ENCODE measurements at regions not wholly inside any gene's neighbourhood (a gene's known extent, or its start where the extent isn't known, plus 50 kb on each side); places are given as distances from the start of the nearest gene placed in this dataset.

GRCh38 chr10:118108194-118109026, 61.7 kb upstream of the RAB11FIP2 start:
- ChIA-PET CTCF (no interaction called here), POLR2A (no interaction called here)
- TF ChIP-seq, protein P1, sequence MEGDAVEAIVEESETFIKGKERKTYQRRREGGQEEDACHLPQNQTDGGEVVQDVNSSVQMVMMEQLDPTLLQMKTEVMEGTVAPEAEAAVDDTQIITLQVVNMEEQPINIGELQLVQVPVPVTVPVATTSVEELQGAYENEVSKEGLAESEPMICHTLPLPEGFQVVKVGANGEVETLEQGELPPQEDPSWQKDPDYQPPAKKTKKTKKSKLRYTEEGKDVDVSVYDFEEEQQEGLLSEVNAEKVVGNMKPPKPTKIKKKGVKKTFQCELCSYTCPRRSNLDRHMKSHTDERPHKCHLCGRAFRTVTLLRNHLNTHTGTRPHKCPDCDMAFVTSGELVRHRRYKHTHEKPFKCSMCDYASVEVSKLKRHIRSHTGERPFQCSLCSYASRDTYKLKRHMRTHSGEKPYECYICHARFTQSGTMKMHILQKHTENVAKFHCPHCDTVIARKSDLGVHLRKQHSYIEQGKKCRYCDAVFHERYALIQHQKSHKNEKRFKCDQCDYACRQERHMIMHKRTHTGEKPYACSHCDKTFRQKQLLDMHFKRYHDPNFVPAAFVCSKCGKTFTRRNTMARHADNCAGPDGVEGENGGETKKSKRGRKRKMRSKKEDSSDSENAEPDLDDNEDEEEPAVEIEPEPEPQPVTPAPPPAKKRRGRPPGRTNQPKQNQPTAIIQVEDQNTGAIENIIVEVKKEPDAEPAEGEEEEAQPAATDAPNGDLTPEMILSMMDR (IDR thresholded peaks at IDR 0.05; ENCODE audit: insufficient read depth, low read length, missing control alignments) = no peak
- peak; percentile 3 for DNase-seq (ENCODE audit: low read depth, low spot score)
- H3K4me3 ChIP-seq (ENCODE audit: low read depth, low read length) = no peak overlapping the region

DNA sequence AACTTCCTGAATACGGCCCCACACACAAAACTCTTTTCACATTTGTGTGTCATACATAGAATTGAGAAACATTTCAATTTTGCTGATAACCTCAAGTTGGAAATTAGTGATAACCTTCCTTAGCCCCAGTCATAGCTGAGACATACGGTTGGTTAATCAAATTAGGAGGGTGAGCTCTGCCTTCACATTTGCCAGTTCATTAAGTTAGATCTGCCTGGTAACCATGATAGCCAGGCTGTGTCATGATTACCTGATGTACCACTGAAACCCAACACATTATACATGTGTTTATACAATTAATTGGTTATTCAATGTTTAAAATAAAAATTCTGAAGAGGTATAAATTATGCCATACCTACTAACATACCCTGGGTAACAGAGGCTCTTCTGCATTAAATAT, 60.8 kb upstream of the RAB11FIP2 start:
- TF ChIP-seq, protein P1 (IDR thresholded peaks at IDR 0.05; ENCODE audit: insufficient read depth, low read length, missing control alignments) = no peak
- POLR2A ChIA-PET = no interaction called here
- CTCF ChIA-PET = interaction anchor here (0.7 to 1.0 kb wide), 2 partner anchors 13 to 17 kb away, joined by 3 read pairs; no protein-coding TSS in a partner anchor
- no peak for DNase-seq (ENCODE audit: low read depth, low spot score)
- no peak overlapping the region for H3K4me3 ChIP-seq (ENCODE audit: low read depth, low read length)

GRCh38 chr10:118107040-118107439, 60.3 kb upstream of the RAB11FIP2 start:
- DNase-seq (ENCODE audit: low read depth, low spot score) = no peak
- POLR2A ChIA-PET = no interaction called here
- TF ChIP-seq, protein P1 (IDR thresholded peaks at IDR 0.05; ENCODE audit: insufficient read depth, low read length, missing control alignments) = no peak
- H3K4me3 ChIP-seq (ENCODE audit: low read depth, low read length) = no peak overlapping the region
- CTCF ChIA-PET = interaction anchor here (0.7 to 1.4 kb wide), 7 partner anchors 13 to 569 kb away, joined by 3 to 7 read pairs (median 3); no protein-coding TSS in a partner anchor

GRCh38 chr10:118106426-118106825, 59.7 kb upstream of the RAB11FIP2 start:
- H3K4me3 ChIP-seq (ENCODE audit: low read depth, low read length) = no peak overlapping the region
- TF ChIP-seq, protein P1 (IDR thresholded peaks at IDR 0.05; ENCODE audit: insufficient read depth, low read length, missing control alignments) = peak; percentile 35
- DNase-seq (ENCODE audit: low read depth, low spot score) = no peak
- ChIA-PET POLR2A (no interaction called here), CTCF (interaction anchor here (0.8 to 1.4 kb wide), 12 partner anchors 14 to 572 kb away, joined by 3 to 7 read pairs (median 3); no protein-coding TSS in a partner anchor)

DNA sequence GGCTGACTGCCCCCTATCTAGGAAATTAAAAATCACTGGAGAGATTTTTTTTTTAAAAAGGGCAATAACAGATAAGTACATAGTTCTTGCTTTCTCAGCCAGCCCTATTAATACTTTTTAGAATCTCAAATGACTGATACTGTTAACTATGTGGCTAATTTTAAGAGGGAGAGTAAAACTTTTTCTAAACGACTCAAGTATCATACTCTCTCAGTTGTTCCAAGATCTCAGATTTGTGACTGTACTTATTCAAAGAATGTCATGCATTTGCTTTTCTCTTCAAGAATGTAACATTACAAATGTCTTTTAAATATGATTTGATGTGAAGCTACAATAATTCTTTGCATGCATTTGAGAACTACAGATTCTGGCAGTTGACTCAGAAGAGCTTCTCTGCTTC, 55.4 kb upstream of the RAB11FIP2 start:
- no peak overlapping the region for H3K4me3 ChIP-seq (ENCODE audit: low read depth, low read length)
- TF ChIP-seq, protein P1 (IDR thresholded peaks at IDR 0.05; ENCODE audit: insufficient read depth, low read length, missing control alignments) = no peak
- peak; percentile 72 for DNase-seq (ENCODE audit: low read depth, low spot score)
- CTCF ChIA-PET = no interaction called here
- POLR2A ChIA-PET = no interaction called here

DNA sequence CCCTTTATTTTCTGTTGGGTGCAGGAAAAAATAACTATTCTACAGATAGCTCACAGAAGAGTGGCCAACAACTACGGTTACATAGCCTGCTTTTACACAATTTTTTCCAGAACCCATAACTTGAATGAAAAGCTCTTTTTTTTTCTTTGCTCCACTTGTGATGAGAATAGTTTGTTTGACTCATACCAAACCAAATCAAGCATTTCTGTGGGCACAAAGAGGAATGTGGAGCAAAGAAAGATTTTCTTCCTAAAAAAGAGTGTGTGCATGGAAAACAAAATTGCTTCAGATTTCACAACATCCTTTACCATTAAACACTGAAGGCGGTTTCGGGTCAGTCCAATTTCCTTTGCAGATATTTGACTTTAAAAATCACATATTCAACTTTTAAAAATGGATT, 54.8 kb upstream of the RAB11FIP2 start:
- ChIA-PET CTCF (interaction anchor here (0.6 kb wide), 1 partner anchor 466 kb away, joined by 5 read pairs; no protein-coding TSS in a partner anchor), POLR2A (no interaction called here)
- TF ChIP-seq, protein P1 (IDR thresholded peaks at IDR 0.05; ENCODE audit: insufficient read depth, low read length, missing control alignments) = no peak
- peak; percentile 65 for DNase-seq (ENCODE audit: low read depth, low spot score)
- H3K4me3 ChIP-seq (ENCODE audit: low read depth, low read length) = no peak overlapping the region
